Trophoblast cell (in vitro differentiated cells and primary cell): ENCODE measurements at regions not wholly inside any gene's neighbourhood (a gene's known extent, or its start where the extent isn't known, plus 50 kb on each side); places are given as distances from the start of the nearest gene placed in this dataset.

Experiments used
- DNase-seq, 2 donors: peaks; one replicate each; pipeline ENCODE4 v3.0.0-alpha.2; 2016
- H2AFZ ChIP-seq: 2 replicates; pipeline ENCODE4 v1.6.1; 2013; ENCODE audit warnings: low read length, moderate library complexity, mild to moderate bottlenecking; ENCODE audit not compliant: insufficient read depth, poor library complexity
- H2AK5ac ChIP-seq: 2 replicates; pipeline ENCODE4 v1.6.1; 2013; ENCODE audit warnings: mild to moderate bottlenecking, low read length
- H2BK120ac ChIP-seq: 2 replicates; pipeline ENCODE4 v1.6.1; 2013; ENCODE audit warnings: low read length, mild to moderate bottlenecking, moderate library complexity; ENCODE audit not compliant: insufficient read depth, poor library complexity
- H2BK12ac ChIP-seq: 2 replicates; pipeline ENCODE4 v1.6.1; 2013; ENCODE audit warnings: mild to moderate bottlenecking, low read length, moderate library complexity
- H2BK5ac ChIP-seq: 2 replicates; pipeline ENCODE4 v1.6.1; 2013; ENCODE audit warnings: low read length, low read depth, moderate library complexity, mild to moderate bottlenecking; ENCODE audit not compliant: poor library complexity
- H3K14ac ChIP-seq: 2 replicates; pipeline ENCODE4 v1.6.1; 2013; ENCODE audit warnings: mild to moderate bottlenecking, low read length
- H3K18ac ChIP-seq: 2 replicates; pipeline ENCODE4 v1.6.1; 2013; ENCODE audit warnings: mild to moderate bottlenecking, low read length
- H3K23ac ChIP-seq: 2 replicates; pipeline ENCODE4 v1.6.1; 2013; ENCODE audit warnings: low read length
- H3K27ac ChIP-seq: 2 replicates; pipeline ENCODE4 v1.5.1; 2013; ENCODE audit warnings: low read depth, mild to moderate bottlenecking, inconsistent platforms, low read length, moderate library complexity
- H3K27me3 ChIP-seq: 2 replicates; pipeline ENCODE4 v1.6.1; 2013; ENCODE audit warnings: inconsistent platforms, mild to moderate bottlenecking, low read length, moderate library complexity; ENCODE audit not compliant: insufficient read depth
- H3K36me3 ChIP-seq, 2 experiments: 1 replicate in 1 of 2; 2 replicates in 1 of 2; pipeline ENCODE4 v1.6.1; 2013; ENCODE audit warnings: low read length in 2 of 2, mild to moderate bottlenecking in 2 of 2, moderate library complexity in 1 of 2; ENCODE audit not compliant: insufficient read depth in 2 of 2, control insufficient read depth in 1 of 2
- H3K4ac ChIP-seq: 2 replicates; pipeline ENCODE4 v1.6.1; 2013; ENCODE audit warnings: low read depth, mild to moderate bottlenecking, low read length, moderate library complexity
- H3K4me1 ChIP-seq, 2 experiments: 1 replicate in 1 of 2; 2 replicates in 1 of 2; pipeline ENCODE4 v1.6.1; 2013; ENCODE audit warnings: low read length in 2 of 2, mild to moderate bottlenecking in 2 of 2, moderate library complexity in 1 of 2; ENCODE audit not compliant: insufficient read depth in 2 of 2, control insufficient read depth in 1 of 2
- H3K4me2 ChIP-seq: 2 replicates; pipeline ENCODE4 v1.6.1; 2013; ENCODE audit warnings: inconsistent platforms, mild to moderate bottlenecking, low read length, moderate library complexity
- H3K4me3 ChIP-seq: 2 replicates; pipeline ENCODE4 v1.5.1; 2013; ENCODE audit warnings: mild to moderate bottlenecking, low read depth, low read length, inconsistent platforms
- H3K79me1 ChIP-seq: one replicate; pipeline ENCODE4 v1.6.1; 2013; ENCODE audit warnings: low read length
- H3K79me2 ChIP-seq: 2 replicates; pipeline ENCODE4 v1.6.1; 2013; ENCODE audit warnings: low read length, mild to moderate bottlenecking; ENCODE audit not compliant: control insufficient read depth, insufficient read depth, poor library complexity
- H3K9ac ChIP-seq: 2 replicates; pipeline ENCODE4 v1.6.1; 2013; ENCODE audit warnings: mild to moderate bottlenecking, low read length
- H3K9me3 ChIP-seq: 2 replicates; pipeline ENCODE4 v1.6.1; 2013; ENCODE audit warnings: low read depth, mild to moderate bottlenecking, control low read depth, inconsistent platforms, low read length; ENCODE audit not compliant: insufficient read depth
- H4K12ac ChIP-seq: 2 replicates; pipeline ENCODE4 v1.6.1; 2013; ENCODE audit warnings: low read depth, mild to moderate bottlenecking, low read length, moderate library complexity
- H4K8ac ChIP-seq: 2 replicates; pipeline ENCODE4 v1.6.1; 2013; ENCODE audit warnings: low read depth, mild to moderate bottlenecking, low read length, moderate library complexity
- H4K91ac ChIP-seq: one replicate; pipeline ENCODE4 v1.6.1; 2013; ENCODE audit warnings: low read depth, mild to moderate bottlenecking, low read length, moderate library complexity
- WGBS: extraction: QIAGEN DNeasy Blood & Tissue Kit; methylation state at CpG from one replicate; pipeline ENCODE4 v1.1.7; 2013; ENCODE audit warnings: missing lambda C conversion rate; ENCODE audit not compliant: insufficient read length, insufficient coverage; ENCODE audit errors: extremely low coverage; 5-methylcytosine and 5-hydroxymethylcytosine counted together

GRCh38 chr15:85910834-85911233 is 116.1 kb upstream of the KLHL25 start:
- Histone ChIP-seq H3K9ac (no peak overlapping the region), H4K8ac (no peak overlapping the region), H3K23ac (no peak overlapping the region), H3K14ac (no peak overlapping the region), H4K91ac (no peak overlapping the region), H2BK5ac (no peak overlapping the region), H3K4ac (no peak overlapping the region), H3K79me1 (no peaks in the 10 kb centered on the region), H3K9me3 (no peaks in the 10 kb centered on the region), H2AK5ac (no peak overlapping the region), H2BK12ac (no peak overlapping the region), H3K4me3 (no peak overlapping the region), H3K27ac (no peak overlapping the region), H3K36me3 (no peaks in the 10 kb centered on the region), H3K18ac (no peak overlapping the region), H3K79me2 (no peaks in the 10 kb centered on the region), H2AFZ (no peak overlapping the region), H2BK120ac (no peak overlapping the region), H3K27me3 (no peaks in the 10 kb centered on the region), H3K4me2 (no peak overlapping the region), H4K12ac (no peak overlapping the region), H3K4me1 (no peaks in the 10 kb centered on the region)
- WGBS: no CpG with 5 or more reads among the region's 5 CpGs
- DNase-seq: no peak

GRCh38 chr15:85913461-85913860 is 118.7 kb upstream of the KLHL25 start:
- H3K18ac ChIP-seq: no peak overlapping the region
- no peaks in the 10 kb centered on the region for H3K36me3 ChIP-seq
- H4K91ac ChIP-seq: no peak overlapping the region
- H3K27ac ChIP-seq: no peak overlapping the region
- H3K27me3 ChIP-seq: no peaks in the 10 kb centered on the region
- no peak overlapping the region for H3K9ac ChIP-seq
- DNase-seq: no peak
- no peak overlapping the region for H4K8ac ChIP-seq
- H2BK5ac ChIP-seq: no peak overlapping the region
- H2BK12ac ChIP-seq: no peak overlapping the region
- no peak overlapping the region for H3K4me2 ChIP-seq
- no peaks in the 10 kb centered on the region for H3K79me2 ChIP-seq
- H2AK5ac ChIP-seq: no peak overlapping the region
- H3K14ac ChIP-seq: no peak overlapping the region
- no peak overlapping the region for H3K4me3 ChIP-seq
- H2BK120ac ChIP-seq: no peak overlapping the region
- H2AFZ ChIP-seq: no peak overlapping the region
- no peak overlapping the region for H3K4ac ChIP-seq
- H4K12ac ChIP-seq: no peak overlapping the region
- WGBS: no CpG with 5 or more reads among the region's 2 CpGs
- no peaks in the 10 kb centered on the region for H3K79me1 ChIP-seq
- H3K9me3 ChIP-seq: no peaks in the 10 kb centered on the region
- H3K23ac ChIP-seq: no peak overlapping the region
- no peaks in the 10 kb centered on the region for H3K4me1 ChIP-seq

GRCh38 chr15:85920956-85921355 is 126.2 kb upstream of the KLHL25 start:
- Histone ChIP-seq H4K91ac (no peak overlapping the region), H3K23ac (no peak overlapping the region), H2AK5ac (no peak overlapping the region), H3K27me3 (no peaks in the 10 kb centered on the region), H3K36me3 (no peaks in the 10 kb centered on the region), H2BK5ac (no peak overlapping the region), H4K12ac (no peak overlapping the region), H3K4me3 (no peak overlapping the region), H3K9ac (no peak overlapping the region), H3K4ac (no peak overlapping the region), H3K14ac (no peak overlapping the region), H4K8ac (no peak overlapping the region), H3K79me1 (no peaks in the 10 kb centered on the region), H3K4me1 (no peaks in the 10 kb centered on the region), H3K79me2 (no peaks in the 10 kb centered on the region), H3K18ac (no peak overlapping the region), H3K4me2 (no peak overlapping the region), H2AFZ (no peak overlapping the region), H2BK12ac (no peak overlapping the region), H3K27ac (no peak overlapping the region), H3K9me3 (no peaks in the 10 kb centered on the region), H2BK120ac (no peak overlapping the region)
- WGBS: no CpG with 5 or more reads among the region's 5 CpGs
- no peak for DNase-seq

- H3K9ac ChIP-seq: no peak overlapping the region
- no peak overlapping the region for H3K4me3 ChIP-seq
- no CpG with 5 or more reads among the region's 3 CpGs for WGBS
- no peak overlapping the region for H4K12ac ChIP-seq
- H3K27ac ChIP-seq: no peak overlapping the region
- no peak overlapping the region for H4K8ac ChIP-seq
- no peak overlapping the region for H2BK120ac ChIP-seq
- no peak overlapping the region for H3K14ac ChIP-seq
- no peaks in the 10 kb centered on the region for H3K4me1 ChIP-seq
- H4K91ac ChIP-seq: no peak overlapping the region
- H2AK5ac ChIP-seq: no peak overlapping the region
- no peak overlapping the region for H3K4me2 ChIP-seq
- no peak overlapping the region for H3K23ac ChIP-seq
- H2BK5ac ChIP-seq: no peak overlapping the region
- no peaks in the 10 kb centered on the region for H3K79me2 ChIP-seq
- H2BK12ac ChIP-seq: no peak overlapping the region
- H3K36me3 ChIP-seq: no peaks in the 10 kb centered on the region
- no peak for DNase-seq
- H3K9me3 ChIP-seq: no peaks in the 10 kb centered on the region
- no peak overlapping the region for H3K18ac ChIP-seq
- no peaks in the 10 kb centered on the region for H3K79me1 ChIP-seq
- no peak overlapping the region for H2AFZ ChIP-seq
- no peaks in the 10 kb centered on the region for H3K27me3 ChIP-seq
- H3K4ac ChIP-seq: no peak overlapping the region
These were observed 129.4 kb upstream of the KLHL25 start for GRCh38 chr15:85924088-85924487.
